Activated T-cell treated with anti-CD3 and anti-CD28 coated beads for 4 hours (primary cell): ENCODE measurements at regions not wholly inside any gene's neighbourhood (a gene's known extent, or its start where the extent isn't known, plus 50 kb on each side); places are given as distances from the start of the nearest gene placed in this dataset.

Experiments used
- DNase-seq: peaks from one replicate; pipeline ENCODE4 v3.0.0-alpha.2; 2020

GRCh38 chr14:105837349-105838063 lies 311.1 kb downstream of the TMEM121 start:
- no peak for DNase-seq

- no peak for DNase-seq
Measured at GRCh38 chr14:105838107-105838506, 311.7 kb downstream of the TMEM121 start.

GRCh38 chr14:105838591-105839424 lies 312.4 kb downstream of the TMEM121 start:
- DNase-seq, result no peak

GRCh38 chr14:105839425-105840265 lies 313.3 kb downstream of the TMEM121 start:
- no peak for DNase-seq

- no peak for DNase-seq
Measured at GRCh38 chr14:105840266-105841021, 314.1 kb downstream of the TMEM121 start.

- no peak for DNase-seq
Measured at GRCh38 chr14:105841022-105842009, 314.9 kb downstream of the TMEM121 start.

- no peak for DNase-seq
Measured at GRCh38 chr14:105842105-105842504, 315.7 kb downstream of the TMEM121 start.

GRCh38 chr14:105843444-105844046 lies 317.2 kb downstream of the TMEM121 start:
- no peak for DNase-seq

- DNase-seq, result no peak
Measured at GRCh38 chr14:105844047-105844630, 317.8 kb downstream of the TMEM121 start.

GRCh38 chr14:105844810-105845724 lies 318.7 kb downstream of the TMEM121 start:
- no peak for DNase-seq

- no peak for DNase-seq
Measured at GRCh38 chr14:105845725-105846309, 319.4 kb downstream of the TMEM121 start.

- DNase-seq, result no peak
Measured at GRCh38 chr14:105846312-105846711, 319.9 kb downstream of the TMEM121 start.

- no peak for DNase-seq
Measured at GRCh38 chr14:105847400-105847799, 321.0 kb downstream of the TMEM121 start.

- DNase-seq, result no peak
Measured at GRCh38 chr14:105848570-105848969, 322.2 kb downstream of the TMEM121 start.

GRCh38 chr14:105849933-105850626 lies 323.7 kb downstream of the TMEM121 start:
- no peak for DNase-seq

GRCh38 chr14:105850853-105851581 lies 324.6 kb downstream of the TMEM121 start:
- DNase-seq, result no peak

GRCh38 chr14:105851716-105852377 lies 325.5 kb downstream of the TMEM121 start:
- no peak for DNase-seq
